ENCODE measurements at regions not wholly inside any gene's neighbourhood (a gene's known extent, or its start where the extent isn't known, plus 50 kb on each side); places are given as distances from the start of the nearest gene placed in this dataset.
"Not testable (repeated sequence)": the region's sequence is repeated elsewhere in the genome, so short reads cannot be mapped to it uniquely, and the experiment has no call there.

DNA sequence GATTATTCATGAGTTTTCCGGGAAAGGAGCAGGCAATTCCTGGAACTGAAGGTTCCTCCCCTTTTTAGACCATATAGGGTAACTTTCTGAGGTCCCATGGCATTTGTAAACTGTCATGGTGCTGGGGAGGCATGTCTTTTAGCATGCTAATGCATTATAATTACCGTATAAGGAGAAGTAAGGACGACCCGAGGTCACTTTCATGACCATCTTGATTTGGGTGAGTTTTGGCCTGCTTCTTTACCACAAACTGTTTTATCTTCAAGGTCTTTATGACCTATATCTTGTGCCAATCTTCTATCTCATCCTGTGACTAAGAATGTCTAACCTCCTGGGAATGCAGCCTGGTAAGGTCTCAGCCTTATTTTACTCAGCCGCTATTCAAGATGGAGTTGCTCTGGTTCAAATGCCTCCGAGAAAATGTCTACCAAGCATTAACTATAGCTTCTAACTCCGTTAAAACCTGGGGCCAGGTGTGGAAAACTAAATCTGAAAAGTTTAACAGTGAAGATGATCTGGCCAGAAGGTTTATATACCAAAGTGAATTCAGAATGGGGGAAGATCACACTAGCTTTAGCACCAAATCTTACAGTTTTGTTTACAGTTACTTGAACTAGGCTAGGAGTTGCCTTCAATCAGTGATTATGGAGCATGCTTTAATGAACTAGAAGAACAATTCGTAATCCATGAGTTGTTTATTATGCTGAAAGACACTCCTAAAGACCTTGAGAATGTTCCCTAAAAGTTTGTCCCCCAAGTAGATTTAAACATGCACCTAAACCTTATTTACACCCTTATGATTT, 80.0 kb upstream of the TOP1 start:
- no peak overlapping the region for H3K4me3 Mint-ChIP-seq
- H3K27me3 Mint-ChIP-seq: peaks cover 66% of the 10 kb centered on the region
- peaks cover 7% of the 10 kb centered on the region for H3K4me1 Mint-ChIP-seq
- no peaks in the 10 kb centered on the region for H3K9me3 ChIP-seq (ENCODE audit: control insufficient read depth, low read length, poor library complexity, severe bottlenecking)
- no peak for ATAC-seq
- DNase-seq: no peak
- peaks cover 8% of the 10 kb centered on the region for H3K36me3 Mint-ChIP-seq (ENCODE audit: low read depth)
- no peak overlapping the region for H3K27ac Mint-ChIP-seq

DNA sequence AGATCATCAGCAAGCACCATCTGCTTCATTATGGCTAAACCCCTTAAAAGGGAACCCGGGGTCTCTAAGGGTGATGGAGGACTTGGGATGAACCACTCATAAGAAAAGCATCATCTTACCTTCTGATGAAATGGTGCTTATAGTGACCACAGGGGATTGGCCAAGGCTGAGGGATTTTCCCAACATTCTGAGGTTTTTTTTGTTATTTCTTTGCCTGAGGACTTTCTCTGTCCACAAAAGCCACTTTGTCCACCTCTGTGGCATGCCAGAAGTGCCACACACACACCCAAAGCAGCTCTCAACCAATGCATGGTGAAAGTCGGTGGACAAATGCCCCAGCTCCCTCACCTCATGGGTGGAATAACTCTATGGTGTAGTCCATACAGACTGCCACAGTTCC, 79.3 kb upstream of the TOP1 start:
- peaks cover 7% of the 10 kb centered on the region for H3K4me1 Mint-ChIP-seq
- H3K36me3 Mint-ChIP-seq (ENCODE audit: low read depth): peaks cover 8% of the 10 kb centered on the region
- DNase-seq: no peak
- H3K27ac Mint-ChIP-seq: no peak overlapping the region
- H3K4me3 Mint-ChIP-seq: no peak overlapping the region
- peaks cover 66% of the 10 kb centered on the region for H3K27me3 Mint-ChIP-seq
- no peak for ATAC-seq
- no peaks in the 10 kb centered on the region for H3K9me3 ChIP-seq (ENCODE audit: control insufficient read depth, low read length, poor library complexity, severe bottlenecking)

DNA sequence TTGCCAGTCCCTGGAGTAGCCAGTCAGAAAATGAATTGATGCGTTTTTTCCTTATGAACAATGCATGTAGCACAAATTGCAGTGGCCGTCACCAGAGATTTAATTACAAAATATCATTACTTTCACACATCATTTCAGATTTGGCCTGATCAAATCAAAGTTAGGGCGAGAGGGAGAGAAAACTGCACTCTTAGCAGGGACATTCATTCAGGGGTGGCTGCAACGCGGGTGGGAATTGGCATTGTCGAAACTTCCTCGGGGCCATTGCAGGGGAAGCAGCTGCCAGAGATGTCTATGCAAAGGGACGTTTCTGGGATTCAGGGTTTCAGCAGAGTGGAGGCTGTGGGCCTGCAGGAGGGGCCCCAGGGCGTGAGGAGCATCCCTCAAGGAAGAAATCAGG, 76.5 kb upstream of the TOP1 start:
- Mint-ChIP-seq H3K4me3 (no peak overlapping the region), H3K4me1 (no peaks in the 10 kb centered on the region), H3K27me3 (peaks cover 62% of the 10 kb centered on the region), H3K36me3 (ENCODE audit: low read depth) (no peaks in the 10 kb centered on the region), H3K27ac (no peak overlapping the region)
- no peak for DNase-seq
- no peak for ATAC-seq
- H3K9me3 ChIP-seq (ENCODE audit: control insufficient read depth, low read length, poor library complexity, severe bottlenecking): no peaks in the 10 kb centered on the region

DNA sequence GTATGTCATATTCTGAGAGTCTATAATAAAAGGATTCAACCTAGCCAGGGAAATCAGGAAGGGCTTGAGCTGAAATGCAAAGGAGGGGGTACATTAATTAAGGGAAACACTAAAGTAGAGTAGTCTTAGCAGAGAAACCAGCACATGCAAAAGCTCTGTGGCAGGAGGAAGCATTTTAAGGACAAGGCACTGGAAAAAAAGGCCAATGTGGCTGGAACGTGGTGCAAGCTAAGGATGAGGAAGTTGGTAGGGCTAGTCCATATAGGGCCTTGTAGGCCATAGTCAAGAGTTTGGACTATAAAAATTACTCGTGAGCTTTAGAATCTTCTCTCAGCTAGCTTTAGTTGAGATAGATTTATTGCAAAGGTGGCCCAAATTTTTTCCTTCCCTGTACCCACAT, 75.2 kb upstream of the TOP1 start:
- ATAC-seq: no peak

DNA sequence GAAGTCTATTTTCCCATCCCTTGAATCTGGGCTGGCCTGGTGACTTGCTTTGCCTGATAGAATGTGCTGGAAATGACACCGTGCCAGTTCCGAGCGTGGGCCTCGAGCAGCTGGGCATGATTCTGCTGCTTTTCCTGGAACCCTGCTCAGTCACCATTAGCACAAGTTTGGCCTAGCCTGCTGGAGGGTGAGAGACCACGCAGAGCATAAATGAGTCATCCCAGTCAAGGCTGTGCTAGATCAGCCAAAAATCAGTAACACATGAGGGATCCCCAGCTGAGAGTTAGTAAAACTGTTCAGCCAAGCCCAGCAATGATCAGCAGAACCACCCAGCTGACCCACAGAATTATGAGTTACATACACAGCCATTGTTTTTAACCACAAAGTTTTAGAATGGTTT, 74.8 kb upstream of the TOP1 start:
- H3K27ac Mint-ChIP-seq: no peak overlapping the region
- H3K4me3 Mint-ChIP-seq: no peak overlapping the region
- DNase-seq (no peak), ATAC-seq (no peak)
- no peaks in the 10 kb centered on the region for H3K4me1 Mint-ChIP-seq
- H3K9me3 ChIP-seq (ENCODE audit: control insufficient read depth, low read length, poor library complexity, severe bottlenecking): no peaks in the 10 kb centered on the region
- no peaks in the 10 kb centered on the region for H3K36me3 Mint-ChIP-seq (ENCODE audit: low read depth)
- peaks cover 50% of the 10 kb centered on the region for H3K27me3 Mint-ChIP-seq

More for the DNA sequence above, 75.2 kb upstream of the TOP1 start:
- no peaks in the 10 kb centered on the region for H3K9me3 ChIP-seq (ENCODE audit: control insufficient read depth, low read length, poor library complexity, severe bottlenecking)
- Mint-ChIP-seq H3K27me3 (peaks cover 54% of the 10 kb centered on the region), H3K4me1 (no peaks in the 10 kb centered on the region), H3K36me3 (ENCODE audit: low read depth) (no peaks in the 10 kb centered on the region), H3K27ac (no peak overlapping the region), H3K4me3 (no peak overlapping the region)
- DNase-seq: no peak

DNA sequence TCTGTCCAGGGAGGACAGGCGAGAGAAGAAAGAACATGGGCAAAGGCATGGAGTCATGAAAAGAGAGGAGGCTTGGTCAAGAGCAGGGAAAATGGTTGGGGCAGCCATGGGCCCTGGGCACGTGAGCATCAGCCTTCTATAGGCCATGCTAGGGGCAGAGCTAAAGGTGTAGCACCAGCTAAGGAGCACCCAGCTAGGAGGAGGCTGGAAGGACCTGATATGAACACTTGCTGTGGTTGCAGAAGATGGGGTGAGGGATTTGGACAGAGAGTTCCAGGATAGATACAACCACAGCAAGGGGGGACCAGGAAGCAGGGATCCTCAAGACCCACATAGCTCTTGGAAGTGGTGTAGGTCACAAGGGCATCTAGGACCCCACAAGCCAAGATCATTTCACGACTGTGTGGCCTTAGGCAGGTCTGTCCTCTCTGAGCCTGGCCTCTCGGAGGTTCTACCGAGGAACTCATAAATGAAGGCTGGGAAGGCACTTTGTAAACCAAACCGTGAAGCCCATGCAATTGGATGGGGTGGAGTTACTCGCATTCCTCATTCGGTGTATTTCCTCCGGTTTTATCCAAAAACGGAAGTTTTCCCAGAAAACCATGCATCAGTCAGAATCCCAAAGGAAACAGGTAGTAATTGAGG, 74.0 kb upstream of the TOP1 start:
- H3K4me1 Mint-ChIP-seq: no peaks in the 10 kb centered on the region
- H3K36me3 Mint-ChIP-seq (ENCODE audit: low read depth): no peaks in the 10 kb centered on the region
- no peak overlapping the region for H3K27ac Mint-ChIP-seq
- DNase-seq (no peak), ATAC-seq (no peak)
- no peaks in the 10 kb centered on the region for H3K9me3 ChIP-seq (ENCODE audit: control insufficient read depth, low read length, poor library complexity, severe bottlenecking)
- H3K27me3 Mint-ChIP-seq: peaks cover 42% of the 10 kb centered on the region
- H3K4me3 Mint-ChIP-seq: no peak overlapping the region

DNA sequence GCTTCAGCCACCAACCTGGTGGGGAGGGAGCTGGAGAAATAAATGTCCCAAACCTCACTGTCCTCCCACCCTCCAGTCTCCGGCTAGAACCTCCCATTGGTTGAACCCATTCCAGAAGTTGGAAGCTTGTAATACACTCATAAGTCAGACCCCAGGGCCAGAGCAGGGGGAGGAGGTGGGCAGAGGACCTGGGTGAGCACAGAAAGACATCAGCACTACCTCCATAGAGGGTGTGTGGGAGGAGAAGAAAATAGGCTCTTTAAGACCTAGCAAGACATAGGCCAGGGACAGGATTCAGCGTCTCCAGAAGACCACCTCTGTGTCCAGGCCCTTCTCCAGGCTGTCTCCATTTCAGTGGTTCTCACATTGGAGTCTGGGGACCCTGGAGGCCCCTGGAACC, 73.3 kb upstream of the TOP1 start:
- Mint-ChIP-seq H3K27me3 (peaks cover 39% of the 10 kb centered on the region), H3K4me3 (no peak overlapping the region), H3K27ac (no peak overlapping the region), H3K36me3 (ENCODE audit: low read depth) (no peaks in the 10 kb centered on the region), H3K4me1 (no peaks in the 10 kb centered on the region)
- DNase-seq (no peak), ATAC-seq (no peak)
- no peaks in the 10 kb centered on the region for H3K9me3 ChIP-seq (ENCODE audit: control insufficient read depth, low read length, poor library complexity, severe bottlenecking)

DNA sequence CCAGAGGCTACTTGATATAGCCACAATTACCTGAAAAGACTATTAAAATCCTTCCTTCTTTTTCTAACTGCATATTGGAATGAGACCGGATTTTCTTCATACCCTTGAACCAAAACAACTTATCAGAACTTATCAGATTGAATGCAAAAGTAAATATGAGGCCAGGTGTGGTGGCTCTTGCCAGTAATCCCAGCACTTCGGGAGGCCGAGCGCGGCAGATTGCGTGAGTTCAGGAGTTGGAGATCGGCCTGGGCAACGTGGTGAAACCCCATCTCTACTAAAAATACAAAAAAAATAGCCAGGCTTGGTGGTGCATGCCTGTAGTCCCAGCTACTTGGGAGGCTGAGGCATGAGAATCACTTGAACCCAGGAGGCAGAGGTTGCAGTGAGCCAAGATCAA, 72.8 kb upstream of the TOP1 start:
- not testable (repeated sequence) for H3K36me3 Mint-ChIP-seq (ENCODE audit: low read depth); ATAC-seq; H3K27ac Mint-ChIP-seq; H3K4me3 Mint-ChIP-seq; H3K9me3 ChIP-seq (ENCODE audit: control insufficient read depth, low read length, poor library complexity, severe bottlenecking); DNase-seq; H3K4me1 Mint-ChIP-seq
- peaks cover 36% of the 10 kb centered on the region for H3K27me3 Mint-ChIP-seq

DNA sequence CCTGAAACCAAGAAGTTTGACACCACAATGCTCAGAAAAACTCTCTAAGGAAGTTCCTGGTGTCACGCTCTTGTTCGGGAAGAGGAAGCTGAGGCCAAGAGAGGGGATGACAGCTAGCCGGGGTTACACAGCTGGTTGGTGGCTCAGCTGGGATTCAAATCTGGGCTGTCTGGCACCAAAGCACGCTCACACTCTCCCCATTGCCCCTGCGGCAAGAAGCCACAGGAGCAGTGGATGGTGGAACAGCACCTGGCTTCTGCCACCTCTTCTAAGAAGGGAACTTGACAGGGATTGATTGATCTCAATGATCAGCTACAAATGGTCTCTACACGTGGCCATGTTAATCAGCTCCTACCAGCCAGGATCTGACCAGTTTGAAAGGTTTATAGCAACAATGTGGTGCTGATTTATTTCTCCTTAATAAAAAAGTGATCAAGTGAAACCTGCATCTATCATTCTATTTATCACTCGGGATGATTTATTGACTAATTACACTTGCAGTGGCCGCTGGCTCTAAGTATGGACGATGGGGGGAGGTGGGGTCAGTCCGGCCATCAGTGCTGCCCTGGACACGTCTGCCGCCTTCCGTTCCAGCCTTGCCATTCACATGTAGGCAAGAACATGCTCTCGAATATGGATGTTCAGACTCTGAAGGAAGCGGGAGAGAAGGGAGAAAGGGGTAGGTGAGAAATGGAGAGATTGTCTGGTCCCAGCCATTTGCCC, 71.9 kb upstream of the TOP1 start:
- Mint-ChIP-seq H3K27ac (no peak overlapping the region), H3K36me3 (ENCODE audit: low read depth) (no peaks in the 10 kb centered on the region), H3K27me3 (peaks cover 29% of the 10 kb centered on the region), H3K4me3 (no peak overlapping the region), H3K4me1 (peaks cover 4% of the 10 kb centered on the region)
- no peak for DNase-seq
- ATAC-seq: no peak
- H3K9me3 ChIP-seq (ENCODE audit: control insufficient read depth, low read length, poor library complexity, severe bottlenecking): no peaks in the 10 kb centered on the region

DNA sequence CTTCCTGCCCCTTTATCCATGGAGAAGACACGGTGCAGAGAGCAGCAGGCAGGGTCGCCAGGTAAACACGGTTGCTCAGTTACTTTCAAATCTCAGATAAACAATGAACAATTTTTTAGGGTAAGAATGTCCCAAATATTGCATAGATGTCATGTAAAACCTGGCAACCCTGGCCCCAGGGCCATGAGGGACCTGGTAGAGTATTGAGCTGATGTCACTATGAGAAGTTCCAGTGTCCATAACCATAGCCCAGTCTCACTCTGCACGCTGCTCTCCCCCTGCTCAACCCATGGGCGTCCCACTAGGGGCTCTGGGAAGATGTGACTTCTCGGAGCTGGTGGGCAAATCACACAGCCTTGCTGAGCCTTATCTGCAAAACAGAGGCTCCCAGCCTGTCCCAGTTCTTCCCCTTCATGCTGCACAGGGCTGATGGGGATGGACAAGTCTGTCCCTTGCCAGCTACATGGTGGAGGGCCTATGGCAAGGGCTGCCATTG, 71.3 kb upstream of the TOP1 start:
- Mint-ChIP-seq H3K27me3 (peaks cover 22% of the 10 kb centered on the region), H3K36me3 (ENCODE audit: low read depth) (no peaks in the 10 kb centered on the region), H3K4me3 (no peak overlapping the region), H3K27ac (no peak overlapping the region), H3K4me1 (peaks cover 9% of the 10 kb centered on the region)
- H3K9me3 ChIP-seq (ENCODE audit: control insufficient read depth, low read length, poor library complexity, severe bottlenecking): no peaks in the 10 kb centered on the region
- DNase-seq (no peak), ATAC-seq (no peak)

DNA sequence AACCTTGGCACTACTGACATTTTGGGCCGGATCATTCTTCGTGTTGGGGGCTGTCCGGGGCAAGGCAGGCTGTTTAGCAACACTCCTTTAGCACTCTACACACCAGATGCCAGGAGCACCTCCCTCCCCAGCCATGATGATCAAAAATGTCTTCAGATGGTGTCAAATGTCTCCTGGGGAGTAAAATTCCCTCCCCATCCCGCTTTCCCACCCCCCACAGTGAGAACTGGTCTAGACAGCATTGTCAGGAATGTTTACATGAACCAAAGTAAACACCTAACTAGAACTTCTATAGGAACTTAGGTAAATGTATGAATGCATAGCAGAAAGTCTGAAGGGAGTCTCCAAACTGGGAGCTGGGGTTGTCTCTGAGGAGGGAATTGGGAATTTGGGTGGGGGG, 70.0 kb upstream of the TOP1 start:
- no peak for DNase-seq
- H3K27ac Mint-ChIP-seq: no peak overlapping the region
- peaks cover 11% of the 10 kb centered on the region for H3K4me1 Mint-ChIP-seq
- no peaks in the 10 kb centered on the region for H3K36me3 Mint-ChIP-seq (ENCODE audit: low read depth)
- no peaks in the 10 kb centered on the region for H3K9me3 ChIP-seq (ENCODE audit: control insufficient read depth, low read length, poor library complexity, severe bottlenecking)
- peaks cover 23% of the 10 kb centered on the region for H3K27me3 Mint-ChIP-seq
- H3K4me3 Mint-ChIP-seq: no peak overlapping the region
- ATAC-seq: no peak

DNA sequence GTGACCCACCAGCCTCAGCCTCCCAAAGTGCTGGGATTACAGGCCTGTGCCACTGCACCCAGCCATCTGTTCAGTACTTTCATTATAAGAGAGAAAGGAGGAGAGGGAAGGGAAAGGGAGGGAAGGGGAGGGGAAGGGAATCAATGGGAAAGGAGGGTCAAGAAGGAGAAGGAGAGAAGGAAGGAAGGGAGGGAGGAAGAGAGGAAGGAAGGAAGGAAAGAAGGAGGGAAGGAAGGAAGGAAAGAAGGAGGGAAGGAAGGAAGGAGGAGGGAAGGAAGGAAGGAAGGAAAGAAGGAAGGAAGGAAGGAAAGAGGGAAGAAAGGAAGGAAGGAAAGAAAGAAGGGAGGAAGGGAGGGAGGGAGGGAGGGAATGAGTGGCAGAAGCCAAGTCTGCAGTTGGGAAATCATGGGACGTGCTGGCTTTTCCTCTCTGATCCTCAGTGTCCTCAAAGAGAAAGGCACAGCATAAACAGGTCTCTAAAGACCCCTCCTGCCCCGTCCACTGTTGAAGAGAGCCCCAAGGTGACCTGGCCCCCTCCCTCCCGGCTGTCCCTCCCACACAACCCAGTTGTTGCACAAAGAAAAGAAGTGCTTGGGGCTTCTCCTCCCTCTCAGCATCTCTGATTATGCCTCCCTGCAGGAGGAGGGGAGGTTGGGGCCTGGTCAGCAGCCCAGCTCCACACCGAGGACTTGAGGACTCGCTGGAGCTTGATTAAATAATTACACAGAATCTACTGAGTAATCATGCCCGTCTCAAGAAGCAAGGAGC, 69.1 kb upstream of the TOP1 start:
- DNase-seq (no peak), ATAC-seq (no peak)
- Mint-ChIP-seq H3K4me1 (peaks cover 11% of the 10 kb centered on the region), H3K36me3 (ENCODE audit: low read depth) (no peaks in the 10 kb centered on the region), H3K27ac (no peak overlapping the region), H3K4me3 (no peak overlapping the region), H3K27me3 (peaks cover 23% of the 10 kb centered on the region)
- H3K9me3 ChIP-seq (ENCODE audit: control insufficient read depth, low read length, poor library complexity, severe bottlenecking): no peaks in the 10 kb centered on the region

DNA sequence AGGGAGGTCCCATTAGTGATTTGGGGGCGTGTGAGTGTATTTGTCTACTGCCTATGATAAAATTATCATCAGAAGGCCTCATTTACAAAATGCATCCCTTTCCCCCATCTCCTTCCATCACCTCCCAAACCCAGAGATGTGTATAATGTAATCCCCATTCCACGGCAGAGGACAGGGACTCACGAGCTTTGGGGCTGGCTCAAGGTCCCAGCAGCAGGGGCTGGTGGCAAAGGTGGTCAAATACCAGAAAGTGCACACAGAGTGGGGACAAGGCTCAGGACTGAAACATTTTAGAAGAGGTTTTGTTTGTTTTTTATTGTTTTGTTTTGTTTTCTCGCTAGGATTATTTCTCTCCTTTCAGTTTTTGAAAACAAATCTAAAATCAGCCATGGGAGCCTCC, 68.5 kb upstream of the TOP1 start:
- H3K36me3 Mint-ChIP-seq (ENCODE audit: low read depth): no peaks in the 10 kb centered on the region
- H3K27me3 Mint-ChIP-seq: peaks cover 17% of the 10 kb centered on the region
- H3K27ac Mint-ChIP-seq: no peak overlapping the region
- no peak for ATAC-seq
- no peak for DNase-seq
- no peaks in the 10 kb centered on the region for H3K9me3 ChIP-seq (ENCODE audit: control insufficient read depth, low read length, poor library complexity, severe bottlenecking)
- no peak overlapping the region for H3K4me3 Mint-ChIP-seq
- peaks cover 11% of the 10 kb centered on the region for H3K4me1 Mint-ChIP-seq

Data from T-helper 17 cell (primary cell).